PFSK-1 (cell line): ENCODE measurements at regions not wholly inside any gene's neighbourhood (a gene's known extent, or its start where the extent isn't known, plus 50 kb on each side); places are given as distances from the start of the nearest gene placed in this dataset.

Experiments used
- FOXP2 ChIP-seq: optimal IDR thresholded peaks from 2 replicates; pipeline ENCODE3; 2011; ENCODE audit warnings: borderline replicate concordance, control low read depth, inconsistent platforms; ENCODE audit not compliant: insufficient read depth; ENCODE audit errors: extremely low read length, extremely low read depth
- POLR2AphosphoS5 ChIP-seq: IDR thresholded peaks from 2 replicates; pipeline ENCODE4 v1.6.1; 2012; ENCODE audit warnings: low read depth, mild to moderate bottlenecking, control low read depth, low read length, moderate library complexity
- SIN3A ChIP-seq: IDR thresholded peaks from 2 replicates; pipeline ENCODE4 v1.6.1; 2012; ENCODE audit warnings: mild to moderate bottlenecking, low read length, moderate library complexity, borderline replicate concordance; ENCODE audit not compliant: insufficient read depth
- TAF1 ChIP-seq: IDR thresholded peaks from 2 replicates; pipeline ENCODE4 v1.6.1; 2012; ENCODE audit warnings: low read length, control low read depth, borderline replicate concordance; ENCODE audit not compliant: insufficient read depth
- TF ChIP-seq, protein P1 (sequence below), 2 experiments: IDR thresholded peaks; 2 replicates each; pipeline versions ENCODE4 v1.6.1 to v1.8.0; 2011 to 2012; ENCODE audit warnings: low read depth in 2 of 2, low read length in 2 of 2, control low read depth in 1 of 2, inconsistent platforms in 1 of 2, mild to moderate bottlenecking in 1 of 2, moderate library complexity in 1 of 2; ENCODE audit not compliant: insufficient read depth in 1 of 2

- TF ChIP-seq, protein P1, sequence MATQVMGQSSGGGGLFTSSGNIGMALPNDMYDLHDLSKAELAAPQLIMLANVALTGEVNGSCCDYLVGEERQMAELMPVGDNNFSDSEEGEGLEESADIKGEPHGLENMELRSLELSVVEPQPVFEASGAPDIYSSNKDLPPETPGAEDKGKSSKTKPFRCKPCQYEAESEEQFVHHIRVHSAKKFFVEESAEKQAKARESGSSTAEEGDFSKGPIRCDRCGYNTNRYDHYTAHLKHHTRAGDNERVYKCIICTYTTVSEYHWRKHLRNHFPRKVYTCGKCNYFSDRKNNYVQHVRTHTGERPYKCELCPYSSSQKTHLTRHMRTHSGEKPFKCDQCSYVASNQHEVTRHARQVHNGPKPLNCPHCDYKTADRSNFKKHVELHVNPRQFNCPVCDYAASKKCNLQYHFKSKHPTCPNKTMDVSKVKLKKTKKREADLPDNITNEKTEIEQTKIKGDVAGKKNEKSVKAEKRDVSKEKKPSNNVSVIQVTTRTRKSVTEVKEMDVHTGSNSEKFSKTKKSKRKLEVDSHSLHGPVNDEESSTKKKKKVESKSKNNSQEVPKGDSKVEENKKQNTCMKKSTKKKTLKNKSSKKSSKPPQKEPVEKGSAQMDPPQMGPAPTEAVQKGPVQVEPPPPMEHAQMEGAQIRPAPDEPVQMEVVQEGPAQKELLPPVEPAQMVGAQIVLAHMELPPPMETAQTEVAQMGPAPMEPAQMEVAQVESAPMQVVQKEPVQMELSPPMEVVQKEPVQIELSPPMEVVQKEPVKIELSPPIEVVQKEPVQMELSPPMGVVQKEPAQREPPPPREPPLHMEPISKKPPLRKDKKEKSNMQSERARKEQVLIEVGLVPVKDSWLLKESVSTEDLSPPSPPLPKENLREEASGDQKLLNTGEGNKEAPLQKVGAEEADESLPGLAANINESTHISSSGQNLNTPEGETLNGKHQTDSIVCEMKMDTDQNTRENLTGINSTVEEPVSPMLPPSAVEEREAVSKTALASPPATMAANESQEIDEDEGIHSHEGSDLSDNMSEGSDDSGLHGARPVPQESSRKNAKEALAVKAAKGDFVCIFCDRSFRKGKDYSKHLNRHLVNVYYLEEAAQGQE (IDR thresholded peaks at IDR 0.05; ENCODE audit: insufficient read depth in 1 of 2, low read depth in 2 of 2, low read length in 2 of 2), result no peak
Observed at GRCh38 chr6:118377711-118378414, 170.2 kb upstream of the PLN start.

DNA sequence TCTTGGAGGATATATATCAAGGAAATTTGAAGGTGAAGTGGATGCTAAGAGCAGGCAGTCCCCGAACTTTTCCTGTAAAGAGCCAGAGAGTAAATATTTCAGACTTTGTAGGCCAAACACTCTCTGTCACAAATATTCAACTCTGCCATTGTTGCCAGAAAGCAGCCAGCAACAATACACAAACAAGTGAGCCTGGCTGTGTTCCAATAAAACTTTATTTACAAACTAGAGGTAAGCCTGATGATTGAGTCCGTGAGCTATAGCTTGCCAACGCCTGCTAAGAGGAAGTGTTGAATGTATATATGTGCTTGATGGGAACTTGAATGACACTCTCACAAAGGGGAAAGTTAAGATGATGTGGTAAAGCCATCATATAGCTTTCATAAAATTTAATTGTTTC, 166.0 kb upstream of the PLN start:
- no peak for TF ChIP-seq SIN3A
- no peak for TF ChIP-seq FOXP2
- TF ChIP-seq, protein P1 (IDR thresholded peaks at IDR 0.05; ENCODE audit: insufficient read depth in 1 of 2, low read depth in 2 of 2, low read length in 2 of 2), result no peak
- no peak for TF ChIP-seq TAF1
- TF ChIP-seq POLR2AphosphoS5, result no peak

DNA sequence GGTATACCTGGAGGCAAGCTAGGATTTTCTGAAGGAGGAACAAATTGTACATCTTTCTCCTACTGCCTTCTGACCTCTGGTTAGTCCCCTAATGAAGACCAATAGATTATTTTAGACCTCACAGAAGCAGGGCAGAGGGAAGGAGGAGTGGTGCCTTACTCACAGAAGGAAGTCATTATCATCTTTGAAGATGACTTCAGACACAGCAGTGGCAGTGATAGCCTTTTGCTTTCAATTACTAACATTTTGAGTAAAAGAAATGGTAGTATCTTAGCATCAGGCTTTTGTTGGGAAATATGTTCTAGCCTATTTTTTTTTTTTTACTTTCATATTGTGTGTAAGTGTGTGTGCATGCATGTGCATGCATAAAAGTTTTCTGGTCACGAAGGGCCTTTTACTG, 164.2 kb upstream of the PLN start:
- TF ChIP-seq SIN3A, result no peak
- 0 out of 2 replicates have a peak, but pooled peaks have one; percentile 4 for TF ChIP-seq TAF1
- TF ChIP-seq, protein P1 (IDR thresholded peaks at IDR 0.05; ENCODE audit: insufficient read depth in 1 of 2, low read depth in 2 of 2, low read length in 2 of 2), result no peak
- no peak for TF ChIP-seq FOXP2

GRCh38 chr6:118386975-118387374, 161.1 kb upstream of the PLN start:
- TF ChIP-seq TAF1 (no peak), SIN3A (no peak), FOXP2 (no peak), POLR2AphosphoS5 (no peak)
- TF ChIP-seq, protein P1 (IDR thresholded peaks at IDR 0.05; ENCODE audit: insufficient read depth in 1 of 2, low read depth in 2 of 2, low read length in 2 of 2), result no peak
